ENCODE measurements at regions not wholly inside any gene's neighbourhood (a gene's known extent, or its start where the extent isn't known, plus 50 kb on each side); places are given as distances from the start of the nearest gene placed in this dataset.
"Not testable (repeated sequence)": the region's sequence is repeated elsewhere in the genome, so short reads cannot be mapped to it uniquely, and the experiment has no call there.

GRCh38 chr10:57952741-57953140, 315.0 kb downstream of the IPMK start:
- DNase-seq, result no peak

- no peak for DNase-seq
These were observed 317.2 kb downstream of the IPMK start for GRCh38 chr10:57950442-57950974.

GRCh38 chr10:57948796-57949195, 318.9 kb downstream of the IPMK start:
- DNase-seq, result no peak

GRCh38 chr10:57946833-57947232, 320.9 kb downstream of the IPMK start:
- no peak for DNase-seq

- DNase-seq, result no peak
These were observed 324.0 kb downstream of the IPMK start for GRCh38 chr10:57943701-57944100.

- DNase-seq, result no peak
These were observed 342.6 kb downstream of the IPMK start for GRCh38 chr10:57925045-57925444.

GRCh38 chr10:57921140-57921539, 346.6 kb downstream of the IPMK start:
- DNase-seq, result no peak

- DNase-seq, result no peak
These were observed 347.8 kb downstream of the IPMK start for GRCh38 chr10:57919864-57920263.

- no peak for DNase-seq
These were observed 350.7 kb downstream of the IPMK start for GRCh38 chr10:57917019-57917418.

- DNase-seq, result no peak
These were observed 361.8 kb downstream of the IPMK start for GRCh38 chr10:57905861-57906260.

- no peak for DNase-seq
These were observed 362.7 kb downstream of the IPMK start for GRCh38 chr10:57905010-57905409.

- DNase-seq, result no peak
These were observed 369.5 kb downstream of the IPMK start for GRCh38 chr10:57898231-57898630.

- no peak for DNase-seq
These were observed 370.1 kb downstream of the IPMK start for GRCh38 chr10:57897611-57898010.

GRCh38 chr10:57894361-57894760, 373.3 kb downstream of the IPMK start:
- no peak for DNase-seq

GRCh38 chr10:57891201-57892006, 376.3 kb downstream of the IPMK start:
- DNase-seq, result no peak

- no peak for DNase-seq
These were observed 377.0 kb downstream of the IPMK start for GRCh38 chr10:57890691-57891090.

GRCh38 chr10:57885618-57885968, 382.1 kb downstream of the IPMK start:
- DNase-seq, result not testable (repeated sequence)

- DNase-seq, result no peak
These were observed 382.6 kb downstream of the IPMK start for GRCh38 chr10:57884965-57885617.

GRCh38 chr10:57884407-57884806, 383.3 kb downstream of the IPMK start:
- DNase-seq, result no peak

GRCh38 chr10:57880446-57881227, 387.1 kb downstream of the IPMK start:
- no peak for DNase-seq

GRCh38 chr10:57874810-57875209, 392.9 kb downstream of the IPMK start:
- no peak for DNase-seq

- DNase-seq, result no peak
These were observed 400.5 kb downstream of the IPMK start for GRCh38 chr10:57867241-57867640.
